GDM1 (cell line): ENCODE measurements at regions not wholly inside any gene's neighbourhood (a gene's known extent, or its start where the extent isn't known, plus 50 kb on each side); places are given as distances from the start of the nearest gene placed in this dataset.

Experiments used
- DNase-seq: peaks from one replicate; lab custom pipeline; 2025; lab: John Stamatoyannopoulos, UW

- no peak for DNase-seq
These were observed 128.2 kb upstream of the DLX2 start for GRCh38 chr2:172230889-172231401.

GRCh38 chr2:172231508-172231907 is 128.8 kb upstream of the DLX2 start:
- DNase-seq = no peak

GRCh38 chr2:172232708-172233396 is 130.2 kb upstream of the DLX2 start:
- DNase-seq = no peak

GRCh38 chr2:172233987-172234715 is 131.5 kb upstream of the DLX2 start:
- DNase-seq = no peak

- no peak for DNase-seq
These were observed 132.3 kb upstream of the DLX2 start for GRCh38 chr2:172234716-172235691.

- no peak for DNase-seq
These were observed 137.4 kb upstream of the DLX2 start for GRCh38 chr2:172239944-172240590.

GRCh38 chr2:172241222-172241621 is 138.5 kb upstream of the DLX2 start:
- DNase-seq = no peak

- no peak for DNase-seq
These were observed 139.8 kb upstream of the DLX2 start for GRCh38 chr2:172242471-172242870.

GRCh38 chr2:172242961-172243360 is 140.3 kb upstream of the DLX2 start:
- DNase-seq = no peak

GRCh38 chr2:172244419-172245130 is 141.9 kb upstream of the DLX2 start:
- no peak for DNase-seq

GRCh38 chr2:172246649-172247048 is 143.9 kb upstream of the DLX2 start:
- DNase-seq = no peak

GRCh38 chr2:172247203-172247602 is 144.5 kb upstream of the DLX2 start:
- DNase-seq = no peak

- DNase-seq = no peak
These were observed 145.7 kb upstream of the DLX2 start for GRCh38 chr2:172248381-172248780.

GRCh38 chr2:172248785-172249187 is 146.1 kb upstream of the DLX2 start:
- DNase-seq = no peak

- DNase-seq = no peak
These were observed 146.6 kb upstream of the DLX2 start for GRCh38 chr2:172249334-172249733.

GRCh38 chr2:172249986-172250385 is 147.3 kb upstream of the DLX2 start:
- DNase-seq = no peak

GRCh38 chr2:172251231-172251630 is 148.5 kb upstream of the DLX2 start:
- no peak for DNase-seq

- no peak for DNase-seq
These were observed 149.5 kb upstream of the DLX2 start for GRCh38 chr2:172252154-172252553.

- DNase-seq = peak; percentile 93
These were observed 150.7 kb upstream of the DLX2 start for GRCh38 chr2:172253190-172254052.

GRCh38 chr2:172256886-172257285 is 154.2 kb upstream of the DLX2 start:
- no peak for DNase-seq
